Type B pancreatic cell (in vitro differentiated cells): ENCODE measurements at regions not wholly inside any gene's neighbourhood (a gene's known extent, or its start where the extent isn't known, plus 50 kb on each side); places are given as distances from the start of the nearest gene placed in this dataset.

Experiments
- DNase-seq: peaks from one replicate; pipeline ENCODE4 v3.0.0; 2021; ENCODE audit warnings: mixed read lengths; ENCODE audit not compliant: unreplicated experiment; ENCODE audit errors: extremely low spot score
- H3K27ac Mint-ChIP-seq: 2 replicates; pipeline ENCODE4 v1.8.0; 2021; ENCODE audit warnings: mild to moderate bottlenecking, mixed read lengths
- H3K27me3 Mint-ChIP-seq: 2 replicates; pipeline ENCODE4 v1.8.0; 2021; ENCODE audit warnings: mixed read lengths
- H3K36me3 Mint-ChIP-seq: 2 replicates; pipeline ENCODE4 v1.8.0; 2021; ENCODE audit warnings: mixed read lengths
- H3K4me1 Mint-ChIP-seq: one replicate; pipeline ENCODE4 v1.8.0; 2021; ENCODE audit warnings: mixed read lengths; ENCODE audit not compliant: unreplicated experiment
- H3K4me3 Mint-ChIP-seq: 2 replicates; pipeline ENCODE4 v1.8.0; 2021; ENCODE audit warnings: mild to moderate bottlenecking, mixed read lengths
- H3K9me3 Mint-ChIP-seq: 2 replicates; pipeline ENCODE4 v1.8.0; 2021; ENCODE audit warnings: mixed read lengths
- CTCF ChIP-seq: fragments of 200-600 bp; sonication (generic); conservative IDR thresholded peaks from 2 replicates; pipeline ENCODE4 v1.5.0; 2021; ENCODE audit warnings: antibody characterized with exemption, mild to moderate bottlenecking

- Mint-ChIP-seq H3K27me3 (peaks cover 55% of the 10 kb centered on the region), H3K27ac (no peak overlapping the region), H3K9me3 (no peaks in the 10 kb centered on the region), H3K36me3 (no peaks in the 10 kb centered on the region), H3K4me3 (no peak overlapping the region), H3K4me1 (no peaks in the 10 kb centered on the region)
- no peak for DNase-seq
- no peak for TF ChIP-seq CTCF
Observed at GRCh38 chr1:34270181-34270580, 93.5 kb downstream of the C1orf94 start.

- H3K4me3 Mint-ChIP-seq: no peak overlapping the region
- no peak overlapping the region for H3K27ac Mint-ChIP-seq
- no peak for DNase-seq
- no peaks in the 10 kb centered on the region for H3K4me1 Mint-ChIP-seq
- TF ChIP-seq CTCF: no peak
- H3K27me3 Mint-ChIP-seq: peaks cover 43% of the 10 kb centered on the region
- no peaks in the 10 kb centered on the region for H3K9me3 Mint-ChIP-seq
- no peaks in the 10 kb centered on the region for H3K36me3 Mint-ChIP-seq
Observed at GRCh38 chr1:34272152-34272551, 95.4 kb downstream of the C1orf94 start.

GRCh38 chr1:34275150-34275549 is 98.4 kb downstream of the C1orf94 start:
- TF ChIP-seq CTCF: no peak
- no peaks in the 10 kb centered on the region for H3K4me1 Mint-ChIP-seq
- H3K36me3 Mint-ChIP-seq: no peaks in the 10 kb centered on the region
- H3K4me3 Mint-ChIP-seq: no peak overlapping the region
- no peak overlapping the region for H3K27ac Mint-ChIP-seq
- peaks cover 34% of the 10 kb centered on the region for H3K27me3 Mint-ChIP-seq
- DNase-seq: no peak
- no peaks in the 10 kb centered on the region for H3K9me3 Mint-ChIP-seq

- H3K4me3 Mint-ChIP-seq: no peak overlapping the region
- H3K36me3 Mint-ChIP-seq: no peaks in the 10 kb centered on the region
- TF ChIP-seq CTCF: no peak
- H3K4me1 Mint-ChIP-seq: no peaks in the 10 kb centered on the region
- H3K27ac Mint-ChIP-seq: no peak overlapping the region
- peaks cover 28% of the 10 kb centered on the region for H3K27me3 Mint-ChIP-seq
- DNase-seq: no peak
- no peaks in the 10 kb centered on the region for H3K9me3 Mint-ChIP-seq
Observed at GRCh38 chr1:34276606-34277005, 99.9 kb downstream of the C1orf94 start.

- no peaks in the 10 kb centered on the region for H3K4me1 Mint-ChIP-seq
- no peaks in the 10 kb centered on the region for H3K9me3 Mint-ChIP-seq
- no peaks in the 10 kb centered on the region for H3K36me3 Mint-ChIP-seq
- H3K27me3 Mint-ChIP-seq: peaks cover 29% of the 10 kb centered on the region
- no peak for DNase-seq
- H3K27ac Mint-ChIP-seq: no peak overlapping the region
- no peak overlapping the region for H3K4me3 Mint-ChIP-seq
- TF ChIP-seq CTCF: no peak
Observed at GRCh38 chr1:34277150-34277549, 100.4 kb downstream of the C1orf94 start.

GRCh38 chr1:34278211-34278610 is 101.5 kb downstream of the C1orf94 start:
- peaks cover 29% of the 10 kb centered on the region for H3K27me3 Mint-ChIP-seq
- no peak overlapping the region for H3K4me3 Mint-ChIP-seq
- H3K9me3 Mint-ChIP-seq: no peaks in the 10 kb centered on the region
- no peak for DNase-seq
- no peak for TF ChIP-seq CTCF
- no peaks in the 10 kb centered on the region for H3K4me1 Mint-ChIP-seq
- no peaks in the 10 kb centered on the region for H3K36me3 Mint-ChIP-seq
- H3K27ac Mint-ChIP-seq: no peak overlapping the region
